Breast epithelium (tissue), 3 donors: ENCODE measurements at regions not wholly inside any gene's neighbourhood (a gene's known extent, or its start where the extent isn't known, plus 50 kb on each side); places are given as distances from the start of the nearest gene placed in this dataset.

Experiments used
- POLR2A ChIP-seq: fragments of 450-650 bp; IDR thresholded peaks from one replicate; pipeline ENCODE4 v1.6.1; 2016; ENCODE audit warnings: antibody characterized with exemption, mild to moderate bottlenecking, moderate library complexity
- TF ChIP-seq, protein P1 (sequence below), 3 donors: fragments of 450-650 bp; IDR thresholded peaks; one replicate each; pipeline ENCODE4 v1.5.1; 2016 to 2017; ENCODE audit warnings: antibody characterized with exemption in 3 of 3, mild to moderate bottlenecking in 3 of 3, moderate library complexity in 3 of 3

DNA sequence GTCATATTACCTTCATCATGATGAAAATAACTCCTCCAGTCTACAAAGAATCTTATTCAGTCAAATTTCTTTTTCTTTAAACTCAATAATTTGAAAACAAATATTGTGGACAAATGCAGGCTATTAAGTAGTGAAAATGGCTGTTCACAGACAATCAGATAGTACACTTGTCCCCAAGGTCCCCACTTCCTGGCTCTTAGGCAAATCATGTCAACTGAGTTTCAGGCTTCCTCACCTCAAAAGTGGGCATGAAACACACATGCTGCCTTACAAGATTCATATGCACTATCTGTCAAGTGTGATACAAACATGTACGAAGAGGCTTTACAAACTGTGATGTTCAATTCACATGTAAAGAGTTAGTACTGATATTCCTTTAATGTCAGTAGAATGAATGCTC is 385.2 kb upstream of the SEMA6A start:
- TF ChIP-seq POLR2A, result no peak
- TF ChIP-seq, protein P1, sequence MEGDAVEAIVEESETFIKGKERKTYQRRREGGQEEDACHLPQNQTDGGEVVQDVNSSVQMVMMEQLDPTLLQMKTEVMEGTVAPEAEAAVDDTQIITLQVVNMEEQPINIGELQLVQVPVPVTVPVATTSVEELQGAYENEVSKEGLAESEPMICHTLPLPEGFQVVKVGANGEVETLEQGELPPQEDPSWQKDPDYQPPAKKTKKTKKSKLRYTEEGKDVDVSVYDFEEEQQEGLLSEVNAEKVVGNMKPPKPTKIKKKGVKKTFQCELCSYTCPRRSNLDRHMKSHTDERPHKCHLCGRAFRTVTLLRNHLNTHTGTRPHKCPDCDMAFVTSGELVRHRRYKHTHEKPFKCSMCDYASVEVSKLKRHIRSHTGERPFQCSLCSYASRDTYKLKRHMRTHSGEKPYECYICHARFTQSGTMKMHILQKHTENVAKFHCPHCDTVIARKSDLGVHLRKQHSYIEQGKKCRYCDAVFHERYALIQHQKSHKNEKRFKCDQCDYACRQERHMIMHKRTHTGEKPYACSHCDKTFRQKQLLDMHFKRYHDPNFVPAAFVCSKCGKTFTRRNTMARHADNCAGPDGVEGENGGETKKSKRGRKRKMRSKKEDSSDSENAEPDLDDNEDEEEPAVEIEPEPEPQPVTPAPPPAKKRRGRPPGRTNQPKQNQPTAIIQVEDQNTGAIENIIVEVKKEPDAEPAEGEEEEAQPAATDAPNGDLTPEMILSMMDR (IDR thresholded peaks at IDR 0.05), result no peak
